HCT116 (cell line): ENCODE measurements at regions not wholly inside any gene's neighbourhood (a gene's known extent, or its start where the extent isn't known, plus 50 kb on each side); places are given as distances from the start of the nearest gene placed in this dataset.

ENCODE experiments used
- ATAC-seq: fragments of 200-7000 bp; cut with Tn5 transposase; 2 replicates; pipeline ENCODE4 v1.9.1; 2020; ENCODE audit warnings: mild to moderate bottlenecking, moderate library complexity
- BruUV-seq: library from RNA; stranded (reverse); fragments of 400-500 nt; replicated peaks from 2 replicates; lab custom pipeline; 2021; lab: Mats Ljungman, UMichigan
- CTCF ChIA-PET: fragments of 300-600 bp; sonication (Branson Sonifier 250); formaldehyde crosslinking; loops from one replicate; lab custom pipeline; 2021; ENCODE audit warnings: antibody characterized with exemption; lab: Charles Lee
- POLR2A ChIA-PET: fragments of 300-600, 350-600 bp; sonication (Branson Sonifier 250); formaldehyde crosslinking; loops from one replicate; lab custom pipeline; 2021; ENCODE audit warnings: antibody characterized with exemption; lab: Charles Lee
- RAD21 ChIA-PET, 2 experiments: fragments of 300-600 bp; sonication (Branson Sonifier 250); formaldehyde crosslinking; loops; one replicate each; lab custom pipeline; 2023; ENCODE audit warnings: low total read pairs in 2 of 2; ENCODE audit not compliant: uncharacterized antibody in 2 of 2, unreplicated experiment in 2 of 2, low non-redundant PET in 1 of 2; lab: Charles Lee
- DNase-seq: peaks from one replicate; pipeline ENCODE4 v3.0.0-alpha.2; 2010; ENCODE audit warnings: low read depth, low spot score
- H2AFZ ChIP-seq: fragments of 200-600 bp; shearing (Covaris generic), sonication (generic); 2 replicates; pipeline ENCODE4 v1.6.1; 2017; ENCODE audit warnings: low read depth, mixed run types, mixed read lengths, antibody characterized with exemption, low read length; ENCODE audit not compliant: poor library complexity, severe bottlenecking
- H3K27ac ChIP-seq: 2 replicates; pipeline ENCODE4 v1.5.1; 2012; ENCODE audit warnings: low read depth, low read length
- H3K27me3 ChIP-seq: fragments of 200-600 bp; sonication (generic); 2 replicates; pipeline ENCODE4 v1.6.1; 2016; ENCODE audit warnings: mixed run types, low read length, mixed read lengths; ENCODE audit not compliant: insufficient read depth
- H3K36me3 ChIP-seq, 2 experiments: fragments of 200-500 bp in 1 of 2; fragments of 200-600 bp in 1 of 2; sonication (Bioruptor generic) in 1 of 2; sonication (generic) in 1 of 2; 2 replicates each; pipeline versions ENCODE4 v1.5.1 to v1.6.1; 2014 to 2016; ENCODE audit warnings: low read length in 2 of 2, inconsistent platforms in 1 of 2, mixed read lengths in 1 of 2, mixed run types in 1 of 2; ENCODE audit not compliant: insufficient read depth in 2 of 2, control insufficient read depth in 1 of 2
- H3K4me1 ChIP-seq, 2 experiments: fragments of 200-600 bp in 1 of 2; sonication (generic) in 1 of 2; 2 replicates each; pipeline versions ENCODE4 v1.5.1 to v1.6.1; 2012 to 2017; ENCODE audit warnings: low read length in 2 of 2, inconsistent platforms in 1 of 2, mild to moderate bottlenecking in 1 of 2, mixed read lengths in 1 of 2, mixed run types in 1 of 2, moderate library complexity in 1 of 2; ENCODE audit not compliant: insufficient read depth in 2 of 2, control insufficient read depth in 1 of 2
- H3K4me2 ChIP-seq: fragments of 200-600 bp; sonication (generic); 2 replicates; pipeline ENCODE4 v1.6.1; 2017; ENCODE audit warnings: mixed run types, low read length, mixed read lengths
- H3K4me3 ChIP-seq, 2 experiments: fragments of 200-600 bp in 1 of 2; sonication (generic) in 1 of 2; replicated peaks in 1 of 2; 2 replicates each; pipeline ENCODE4 v1.5.1; 2011 to 2016; ENCODE audit warnings: low read length in 2 of 2, control low read depth in 1 of 2, low read depth in 1 of 2, mild to moderate bottlenecking in 1 of 2, mixed read lengths in 1 of 2, mixed run types in 1 of 2
- H3K79me2 ChIP-seq: fragments of 200-600 bp; sonication (generic); 2 replicates; pipeline ENCODE4 v1.6.1; 2017; ENCODE audit warnings: mild to moderate bottlenecking, mixed run types, low read length, moderate library complexity, mixed read lengths; ENCODE audit not compliant: insufficient read depth
- H3K9ac ChIP-seq: fragments of 200-600 bp; sonication (generic); 2 replicates; pipeline ENCODE4 v1.6.1; 2016; ENCODE audit warnings: low read length, mixed read lengths
- H3K9me2 ChIP-seq: fragments of 200-600 bp; sonication (generic), shearing (Covaris generic); 2 replicates; pipeline ENCODE4 v1.6.1; 2017; ENCODE audit warnings: mixed run types, mild to moderate bottlenecking, moderate library complexity; ENCODE audit not compliant: insufficient read depth
- H3K9me3 ChIP-seq, 2 experiments: fragments of 200-500 bp in 1 of 2; fragments of 200-600 bp in 1 of 2; sonication (Bioruptor generic) in 1 of 2; sonication (generic) in 1 of 2; 2 replicates each; pipeline ENCODE4 v1.6.1; 2014 to 2017; ENCODE audit warnings: low read length in 2 of 2, mixed read lengths in 2 of 2, inconsistent platforms in 1 of 2, low read depth in 1 of 2, mild to moderate bottlenecking in 1 of 2, mixed run types in 1 of 2, moderate library complexity in 1 of 2; ENCODE audit not compliant: control insufficient read depth in 1 of 2, insufficient read depth in 1 of 2
- H4K20me1 ChIP-seq: fragments of 200-600 bp; sonication (generic), shearing (Covaris generic); 2 replicates; pipeline ENCODE4 v1.6.1; 2017; ENCODE audit warnings: mixed run types, mild to moderate bottlenecking, moderate library complexity; ENCODE audit not compliant: insufficient read depth
- ATF3 ChIP-seq: IDR thresholded peaks from 2 replicates; pipeline ENCODE4 v1.6.1; 2012
- CBX3 ChIP-seq: IDR thresholded peaks from 2 replicates; pipeline ENCODE4 v1.6.1; 2012; ENCODE audit warnings: low read depth
- CEBPB ChIP-seq: IDR thresholded peaks from 2 replicates; pipeline ENCODE4 v1.6.1; 2012; ENCODE audit warnings: low read depth
- CTCF ChIP-seq, 3 experiments: fragments of 200-600 bp in 1 of 3; sonication (generic) in 1 of 3; IDR thresholded peaks in 2 of 3; conservative IDR thresholded peaks in 1 of 3; 2 replicates each; pipeline ENCODE4 v1.5.1; 2012 to 2017; ENCODE audit warnings: low read depth in 2 of 3, low read length in 2 of 3, antibody characterized with exemption in 1 of 3, borderline replicate concordance in 1 of 3, control low read depth in 1 of 3, mild to moderate bottlenecking in 1 of 3, mixed read lengths in 1 of 3, mixed run types in 1 of 3, moderate library complexity in 1 of 3; ENCODE audit not compliant: insufficient read depth in 1 of 3
- EGR1 ChIP-seq: IDR thresholded peaks from 2 replicates; pipeline ENCODE4 v1.6.1; 2012; ENCODE audit warnings: low read depth
- ELF1 ChIP-seq: IDR thresholded peaks from 2 replicates; pipeline ENCODE4 v1.6.1; 2012; ENCODE audit warnings: low read depth, borderline replicate concordance
- EZH2 ChIP-seq: fragments of 200-600 bp; sonication (generic); IDR thresholded peaks from 2 replicates; pipeline ENCODE4 v1.6.1; 2017; ENCODE audit warnings: antibody characterized with exemption, mixed run types
- EZH2phosphoT487 ChIP-seq: fragments of 200-600 bp; IDR thresholded peaks from 2 replicates; pipeline ENCODE4 v1.6.1; 2018; ENCODE audit warnings: antibody characterized with exemption, borderline replicate concordance
- JUND ChIP-seq: IDR thresholded peaks from 2 replicates; pipeline ENCODE4 v1.6.1; 2012
- MAX ChIP-seq: IDR thresholded peaks from 2 replicates; pipeline ENCODE4 v1.6.1; 2012
- POLR2A ChIP-seq: IDR thresholded peaks from 2 replicates; pipeline ENCODE4 v1.7.0; 2011; ENCODE audit warnings: borderline replicate concordance; ENCODE audit not compliant: insufficient read depth, insufficient read length; ENCODE audit errors: extremely low read depth
- POLR2AphosphoS5 ChIP-seq: IDR thresholded peaks from 2 replicates; pipeline ENCODE4 v1.6.1; 2011; ENCODE audit warnings: mild to moderate bottlenecking, low read depth, low read length, moderate library complexity
- RAD21 ChIP-seq: IDR thresholded peaks from 2 replicates; pipeline ENCODE4 v1.6.1; 2012; ENCODE audit warnings: low read depth, mild to moderate bottlenecking
- SIN3A ChIP-seq: IDR thresholded peaks from 2 replicates; pipeline ENCODE4 v1.6.1; 2012; ENCODE audit warnings: low read depth
- SP1 ChIP-seq: IDR thresholded peaks from 2 replicates; pipeline ENCODE4 v1.6.1; 2012; ENCODE audit warnings: low read depth
- SRF ChIP-seq: IDR thresholded peaks from 2 replicates; pipeline ENCODE4 v1.6.1; 2012; ENCODE audit warnings: low read depth
- TCF7L2 ChIP-seq: IDR thresholded peaks from 2 replicates; pipeline ENCODE4 v1.7.0; 2011; ENCODE audit warnings: borderline replicate concordance, inconsistent platforms; ENCODE audit not compliant: insufficient read depth, insufficient read length; ENCODE audit errors: extremely low read depth
- YY1 ChIP-seq: IDR thresholded peaks from 2 replicates; pipeline ENCODE4 v1.6.1; 2011; ENCODE audit warnings: low read length, low read depth, moderate library complexity, mild to moderate bottlenecking; ENCODE audit not compliant: insufficient replicate concordance; ENCODE audit errors: extremely low read depth
- ZBTB33 ChIP-seq: IDR thresholded peaks from 2 replicates; pipeline ENCODE4 v1.6.1; 2011; ENCODE audit warnings: mild to moderate bottlenecking, low read length, moderate library complexity; ENCODE audit not compliant: insufficient replicate concordance; ENCODE audit errors: extremely low read depth
- ZFX ChIP-seq: fragments of 450-650 bp; IDR thresholded peaks from 2 replicates; pipeline ENCODE4 v1.6.1; 2017
- ZNF274 ChIP-seq: fragments of 200-500 bp; sonication (Bioruptor generic); IDR thresholded peaks from 2 replicates; pipeline ENCODE4 v1.6.1; 2014; ENCODE audit warnings: mild to moderate bottlenecking, low read depth, low read length, inconsistent platforms
- intact Hi-C: fragments of 100-400 bp; cut with micrococcal nuclease; formaldehyde crosslinking; loops from 2 replicates; pipeline ENCODE4 v1.10.0; 2022

- TF ChIP-seq YY1 (no peak), ZFX (no peak), POLR2AphosphoS5 (no peak), ATF3 (no peak), CTCF (IDR thresholded peaks at IDR 0.05 in 2 of 3, conservative IDR thresholded peaks at IDR 0.05 in 1 of 3; ENCODE audit: borderline replicate concordance in 1 of 3, insufficient read depth in 1 of 3, low read depth in 2 of 3, low read length in 2 of 3) (no peak), EGR1 (no peak)
These were observed 154.3 kb downstream of the PPP1R3A start (continued) for GRCh38 chr7:113764401-113765035.

GRCh38 chr7:113763226-113763625 is 155.6 kb downstream of the PPP1R3A start:
- intact Hi-C loops, result no loop called here
- no peak overlapping the region for H3K4me3 ChIP-seq
- no peaks in the 10 kb centered on the region; the same call in 1 of the 2 replicates for H3K9me2 ChIP-seq
- ChIA-PET CTCF (no interaction called here), RAD21 (no interaction called here), POLR2A (no interaction called here)
- H3K27ac ChIP-seq, result no peak overlapping the region
- H3K36me3 ChIP-seq, result no peaks in the 10 kb centered on the region
- BruUV-seq, result no TSS peak
- no peaks in the 10 kb centered on the region for H3K27me3 ChIP-seq
- H2AFZ ChIP-seq, result no peak overlapping the region
- DNase-seq, result no peak
- no peaks in the 10 kb centered on the region for H3K9me3 ChIP-seq
- H4K20me1 ChIP-seq, result no peaks in the 10 kb centered on the region
- no peak for TF ChIP-seq ZBTB33
- TF ChIP-seq EGR1, result no peak
- no peak for TF ChIP-seq TCF7L2
- TF ChIP-seq POLR2A, result no peak
- TF ChIP-seq EZH2phosphoT487, result no peak
- no peak for TF ChIP-seq JUND
- TF ChIP-seq ELF1, result no peak
- TF ChIP-seq ZFX, result no peak
- no peak for TF ChIP-seq CBX3
- TF ChIP-seq POLR2AphosphoS5, result no peak
- no peak for TF ChIP-seq YY1
- TF ChIP-seq SIN3A, result no peak
- no peak for TF ChIP-seq CEBPB
- TF ChIP-seq SP1, result no peak
- no peak for TF ChIP-seq RAD21
- no peak for TF ChIP-seq ZNF274
- no peak for TF ChIP-seq SRF
- TF ChIP-seq EZH2, result no peak
- no peak for TF ChIP-seq MAX
- H3K79me2 ChIP-seq, result no peaks in the 10 kb centered on the region
- H3K9ac ChIP-seq, result no peak overlapping the region
- ATAC-seq, result no peak
- no peak overlapping the region for H3K4me2 ChIP-seq
- no peaks in the 10 kb centered on the region for H3K4me1 ChIP-seq
